ENCODE measurements at regions not wholly inside any gene's neighbourhood (a gene's known extent, or its start where the extent isn't known, plus 50 kb on each side); places are given as distances from the start of the nearest gene placed in this dataset.
"Not testable (repeated sequence)": the region's sequence is repeated elsewhere in the genome, so short reads cannot be mapped to it uniquely, and the experiment has no call there.

- Mint-ChIP-seq H3K27me3 (ENCODE audit: insufficient read depth) (peaks cover 1% of the 10 kb centered on the region), H3K36me3 (ENCODE audit: low read depth) (no peaks in the 10 kb centered on the region), H3K9me3 (peaks cover 6% of the 10 kb centered on the region), H3K27ac (no peak overlapping the region), H3K4me3 (no peak overlapping the region), H3K4me1 (no peaks in the 10 kb centered on the region)
- Histone ChIP-seq H3K27me3 (ENCODE audit: control insufficient read depth, insufficient read depth, low read length, poor library complexity, severe bottlenecking) (no peaks in the 10 kb centered on the region), H3K9me3 (ENCODE audit: control insufficient read depth, low read length) (no peaks in the 10 kb centered on the region), H3K27ac (ENCODE audit: low read depth, low read length) (peak overlapping the region; percentile 44), H3K4me3 (ENCODE audit: low read length) (no peak overlapping the region), H3K9ac (ENCODE audit: extremely low read depth, low read length, poor library complexity, severe bottlenecking) (no peak overlapping the region), H3K36me3 (ENCODE audit: control insufficient read depth, insufficient read depth, low read length) (no peaks in the 10 kb centered on the region), H3K4me1 (ENCODE audit: control insufficient read depth, insufficient read depth, low read length) (no peaks in the 10 kb centered on the region)
- TF ChIP-seq, protein P1, sequence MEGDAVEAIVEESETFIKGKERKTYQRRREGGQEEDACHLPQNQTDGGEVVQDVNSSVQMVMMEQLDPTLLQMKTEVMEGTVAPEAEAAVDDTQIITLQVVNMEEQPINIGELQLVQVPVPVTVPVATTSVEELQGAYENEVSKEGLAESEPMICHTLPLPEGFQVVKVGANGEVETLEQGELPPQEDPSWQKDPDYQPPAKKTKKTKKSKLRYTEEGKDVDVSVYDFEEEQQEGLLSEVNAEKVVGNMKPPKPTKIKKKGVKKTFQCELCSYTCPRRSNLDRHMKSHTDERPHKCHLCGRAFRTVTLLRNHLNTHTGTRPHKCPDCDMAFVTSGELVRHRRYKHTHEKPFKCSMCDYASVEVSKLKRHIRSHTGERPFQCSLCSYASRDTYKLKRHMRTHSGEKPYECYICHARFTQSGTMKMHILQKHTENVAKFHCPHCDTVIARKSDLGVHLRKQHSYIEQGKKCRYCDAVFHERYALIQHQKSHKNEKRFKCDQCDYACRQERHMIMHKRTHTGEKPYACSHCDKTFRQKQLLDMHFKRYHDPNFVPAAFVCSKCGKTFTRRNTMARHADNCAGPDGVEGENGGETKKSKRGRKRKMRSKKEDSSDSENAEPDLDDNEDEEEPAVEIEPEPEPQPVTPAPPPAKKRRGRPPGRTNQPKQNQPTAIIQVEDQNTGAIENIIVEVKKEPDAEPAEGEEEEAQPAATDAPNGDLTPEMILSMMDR (conservative IDR thresholded peaks at IDR 0.05) = no peak
- no peak for DNase-seq
- WGBS, 2 experiments (ENCODE audit: insufficient coverage in 1 of 2, insufficient read length in 1 of 2) = 77 to 78% methylated on average over 2 of the region's 2 CpGs
Measured at GRCh38 chr9:90201766-90202165, 440.9 kb downstream of the DIRAS2 start.

DNA sequence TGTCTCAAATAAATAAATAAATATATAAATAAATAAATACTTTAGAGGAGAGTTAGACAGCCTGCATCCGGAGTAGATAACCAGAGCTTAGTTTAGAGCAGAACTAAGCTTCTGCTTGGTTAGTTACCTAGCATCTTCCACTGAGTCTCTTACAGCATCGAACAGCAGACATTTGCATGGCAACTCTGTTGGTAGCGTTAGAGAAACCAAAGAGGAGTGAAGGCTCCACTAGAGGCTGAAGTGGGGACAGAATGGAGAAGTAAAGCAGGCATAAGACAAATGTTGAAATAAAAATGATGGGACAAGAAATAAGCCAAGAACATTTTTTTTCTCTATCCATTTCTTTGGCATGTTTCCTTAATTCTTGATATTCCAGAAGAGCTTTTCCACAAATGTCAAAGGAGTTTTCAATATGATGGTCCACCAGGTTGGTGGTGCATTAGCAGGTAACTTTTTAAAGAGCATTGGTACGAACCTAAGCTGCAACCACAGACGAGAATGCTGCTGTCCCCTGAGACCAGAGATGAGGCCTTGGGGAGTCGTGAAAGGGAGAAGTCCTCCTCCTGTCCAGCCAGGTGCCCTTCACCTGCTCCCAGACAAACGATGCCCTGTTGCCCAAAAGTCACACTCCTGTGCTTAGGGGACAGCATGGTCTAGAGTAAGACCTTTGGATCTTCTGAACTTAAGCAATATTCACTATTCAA lies 438.3 kb downstream of the DIRAS2 start:
- no peak overlapping the region for H3K27ac ChIP-seq (ENCODE audit: low read depth, low read length)
- Mint-ChIP-seq H3K4me1 (no peaks in the 10 kb centered on the region), H3K27me3 (ENCODE audit: insufficient read depth) (no peaks in the 10 kb centered on the region), H3K9me3 (no peaks in the 10 kb centered on the region), H3K4me3 (no peak overlapping the region), H3K27ac (no peak overlapping the region), H3K36me3 (ENCODE audit: low read depth) (no peaks in the 10 kb centered on the region)
- no peaks in the 10 kb centered on the region for H3K4me1 ChIP-seq (ENCODE audit: control insufficient read depth, insufficient read depth, low read length)
- H3K4me3 ChIP-seq (ENCODE audit: low read length) = no peak overlapping the region
- H3K9ac ChIP-seq (ENCODE audit: extremely low read depth, low read length, poor library complexity, severe bottlenecking) = no peak overlapping the region
- no peaks in the 10 kb centered on the region for H3K36me3 ChIP-seq (ENCODE audit: control insufficient read depth, insufficient read depth, low read length)
- no peaks in the 10 kb centered on the region for H3K27me3 ChIP-seq (ENCODE audit: control insufficient read depth, insufficient read depth, low read length, poor library complexity, severe bottlenecking)
- no peaks in the 10 kb centered on the region for H3K9me3 ChIP-seq (ENCODE audit: control insufficient read depth, low read length)
- TF ChIP-seq, protein P1 (conservative IDR thresholded peaks at IDR 0.05) = no peak
- 95 to 96% methylated on average over 6 to 7 of the region's 7 CpGs for WGBS, 2 experiments (ENCODE audit: insufficient coverage in 1 of 2, insufficient read length in 1 of 2)
- DNase-seq = no peak

- H3K4me3 Mint-ChIP-seq; H3K27me3 Mint-ChIP-seq (ENCODE audit: insufficient read depth); H3K27ac Mint-ChIP-seq; H3K9ac ChIP-seq (ENCODE audit: extremely low read depth, low read length, poor library complexity, severe bottlenecking); H3K4me1 Mint-ChIP-seq; H3K4me3 ChIP-seq (ENCODE audit: low read length); DNase-seq; H3K9me3 Mint-ChIP-seq; H3K27me3 ChIP-seq (ENCODE audit: control insufficient read depth, insufficient read depth, low read length, poor library complexity, severe bottlenecking); H3K9me3 ChIP-seq (ENCODE audit: control insufficient read depth, low read length); H3K36me3 ChIP-seq (ENCODE audit: control insufficient read depth, insufficient read depth, low read length); H3K4me1 ChIP-seq (ENCODE audit: control insufficient read depth, insufficient read depth, low read length); H3K27ac ChIP-seq (ENCODE audit: low read depth, low read length); H3K36me3 Mint-ChIP-seq (ENCODE audit: low read depth): not testable (repeated sequence)
- 83 to 93% methylated on average over 3 to 7 of the region's 9 CpGs for WGBS, 2 experiments (ENCODE audit: insufficient coverage in 1 of 2, insufficient read length in 1 of 2)
Measured at GRCh38 chr9:90213045-90213444, 429.6 kb downstream of the DIRAS2 start.

Measured in endodermal cell (in vitro differentiated cells).